ENCODE measurements at regions not wholly inside any gene's neighbourhood (a gene's known extent, or its start where the extent isn't known, plus 50 kb on each side); places are given as distances from the start of the nearest gene placed in this dataset.

DNA sequence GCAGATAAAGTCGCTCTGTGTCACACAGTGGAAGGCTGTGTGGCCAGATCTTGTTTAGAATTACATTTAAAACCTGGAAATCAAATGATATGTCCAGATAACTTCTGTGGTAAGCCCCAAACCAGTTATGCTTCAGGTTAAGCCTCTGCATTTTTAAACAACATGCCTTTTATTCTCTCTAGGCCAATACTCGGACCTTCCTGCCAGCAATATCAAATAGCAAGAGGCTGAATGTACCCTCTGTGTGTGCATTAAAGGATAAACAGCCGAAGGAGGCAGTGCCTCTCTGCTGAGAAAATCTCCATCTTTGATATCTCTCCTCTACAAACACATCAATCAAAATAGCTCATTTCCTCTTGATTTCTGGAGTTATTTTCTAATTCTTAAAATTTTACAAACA lies 67.1 kb upstream of the TMEM260 start:
- DNase-seq: no peak

DNA sequence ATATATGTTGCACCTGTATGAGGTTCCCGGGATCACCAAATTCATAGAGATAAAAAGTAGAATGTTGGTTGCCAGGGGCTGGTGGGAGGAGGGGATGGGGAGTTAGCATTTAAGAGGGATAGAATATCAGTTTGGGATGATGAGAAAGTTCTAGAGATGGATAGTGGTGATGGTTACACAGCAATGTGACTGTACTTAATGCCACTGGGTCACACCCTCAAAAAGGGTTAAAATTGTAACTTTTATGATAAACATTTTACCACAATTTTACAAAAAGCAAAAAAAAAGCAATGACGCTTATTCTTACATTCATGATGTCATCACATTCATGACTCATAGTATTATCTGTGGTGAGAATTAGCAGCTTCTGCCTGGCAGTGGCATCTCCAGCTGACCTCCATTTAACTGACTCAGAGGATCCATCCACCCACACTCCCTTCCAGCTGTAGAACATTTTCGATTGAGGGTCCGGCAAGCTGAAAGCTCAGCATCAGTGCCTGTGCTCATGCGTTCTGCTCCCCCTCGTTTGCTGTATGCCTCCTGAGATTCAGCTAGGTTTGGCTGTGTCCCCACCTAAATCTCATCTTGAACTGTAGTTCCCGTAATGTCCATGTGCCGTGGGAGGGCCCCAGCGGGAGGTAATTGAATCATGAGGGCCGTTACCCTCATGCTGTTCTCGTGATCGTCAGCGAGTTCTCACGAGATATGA lies 64.8 kb upstream of the TMEM260 start:
- no peak for DNase-seq

GRCh38 chr14:56515739-56516138 lies 63.9 kb upstream of the TMEM260 start:
- DNase-seq: no peak

GRCh38 chr14:56522403-56522802 lies 57.2 kb upstream of the TMEM260 start:
- no peak for DNase-seq

- DNase-seq: no peak
These were observed 54.5 kb upstream of the TMEM260 start for GRCh38 chr14:56524971-56525677.

- DNase-seq: no peak
These were observed 50.7 kb upstream of the TMEM260 start for GRCh38 chr14:56528927-56529326.

Data from DMS 273 treated with DMSO at 0.1 percent for 48 hours (cell line).